ENCODE measurements at regions not wholly inside any gene's neighbourhood (a gene's known extent, or its start where the extent isn't known, plus 50 kb on each side); places are given as distances from the start of the nearest gene placed in this dataset.

DNA sequence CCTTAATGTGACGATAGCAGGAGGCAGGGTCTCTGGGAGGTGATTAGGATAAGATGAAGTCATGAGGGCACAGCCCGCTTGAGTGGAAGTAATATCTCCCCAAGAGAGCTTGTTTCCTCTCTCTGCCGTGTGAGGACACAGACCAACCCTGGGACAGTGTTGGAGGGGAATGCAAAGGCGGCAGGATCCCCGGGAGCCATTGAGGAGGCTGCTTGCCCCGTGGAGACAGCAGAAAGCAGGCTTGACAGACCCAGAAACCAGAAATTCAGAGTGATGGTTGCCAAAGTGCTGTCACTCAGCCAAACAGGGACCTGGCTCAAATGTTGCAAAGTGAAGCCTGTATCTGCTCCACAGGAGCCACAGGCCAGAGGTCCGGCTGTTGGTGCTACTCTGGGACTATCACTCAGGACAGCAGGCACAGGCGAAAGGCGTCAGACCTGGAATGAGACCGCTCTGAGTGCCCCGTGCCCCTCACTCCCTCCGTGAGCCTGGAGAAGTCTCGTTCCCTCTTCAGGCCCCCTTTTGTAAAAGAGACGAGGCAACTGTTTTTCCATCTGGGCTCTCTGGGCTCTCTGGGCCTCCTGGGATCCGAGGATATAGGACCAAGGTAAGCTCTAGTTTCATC is 96.6 kb upstream of the VANGL1 start:
- H3K36me3 Mint-ChIP-seq (ENCODE audit: low read depth), result no peaks in the 10 kb centered on the region
- CTCF ChIA-PET, result no interaction called here
- POLR2A ChIA-PET, result no interaction called here
- TF ChIP-seq, protein P1, sequence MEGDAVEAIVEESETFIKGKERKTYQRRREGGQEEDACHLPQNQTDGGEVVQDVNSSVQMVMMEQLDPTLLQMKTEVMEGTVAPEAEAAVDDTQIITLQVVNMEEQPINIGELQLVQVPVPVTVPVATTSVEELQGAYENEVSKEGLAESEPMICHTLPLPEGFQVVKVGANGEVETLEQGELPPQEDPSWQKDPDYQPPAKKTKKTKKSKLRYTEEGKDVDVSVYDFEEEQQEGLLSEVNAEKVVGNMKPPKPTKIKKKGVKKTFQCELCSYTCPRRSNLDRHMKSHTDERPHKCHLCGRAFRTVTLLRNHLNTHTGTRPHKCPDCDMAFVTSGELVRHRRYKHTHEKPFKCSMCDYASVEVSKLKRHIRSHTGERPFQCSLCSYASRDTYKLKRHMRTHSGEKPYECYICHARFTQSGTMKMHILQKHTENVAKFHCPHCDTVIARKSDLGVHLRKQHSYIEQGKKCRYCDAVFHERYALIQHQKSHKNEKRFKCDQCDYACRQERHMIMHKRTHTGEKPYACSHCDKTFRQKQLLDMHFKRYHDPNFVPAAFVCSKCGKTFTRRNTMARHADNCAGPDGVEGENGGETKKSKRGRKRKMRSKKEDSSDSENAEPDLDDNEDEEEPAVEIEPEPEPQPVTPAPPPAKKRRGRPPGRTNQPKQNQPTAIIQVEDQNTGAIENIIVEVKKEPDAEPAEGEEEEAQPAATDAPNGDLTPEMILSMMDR (IDR thresholded peaks at IDR 0.05), result no peak
- ATAC-seq (ENCODE audit: low read depth), result no peak
- H3K4me1 Mint-ChIP-seq, result no peaks in the 10 kb centered on the region
- no peaks in the 10 kb centered on the region for H3K9me3 Mint-ChIP-seq
- DNase-seq, result no peak
- no peak overlapping the region for H3K27ac Mint-ChIP-seq
- H3K27me3 Mint-ChIP-seq, result peaks cover 5% of the 10 kb centered on the region
- intact Hi-C loops (cut with micrococcal nuclease), result no loop called here
- no peak overlapping the region for H3K4me3 Mint-ChIP-seq

DNA sequence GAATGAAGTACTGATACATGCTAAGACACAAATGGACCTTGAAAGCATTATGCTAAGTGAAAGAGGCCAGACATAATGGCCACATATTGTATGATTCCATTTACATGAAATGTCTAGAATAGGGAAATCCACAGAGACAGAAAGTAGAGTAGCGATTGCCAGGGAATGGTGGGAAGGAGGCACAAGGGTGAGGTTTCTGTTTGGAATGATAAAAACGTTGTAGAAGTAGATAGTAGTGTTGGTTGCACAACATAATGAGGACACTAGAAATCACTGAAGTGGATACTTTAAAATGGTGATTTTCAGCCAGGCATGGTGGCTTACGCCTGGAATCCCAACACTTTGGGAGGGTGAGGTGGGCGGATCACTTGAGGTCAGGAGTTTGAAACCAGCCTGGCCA is 97.6 kb upstream of the VANGL1 start:
- Mint-ChIP-seq H3K4me3 (no peak overlapping the region), H3K9me3 (no peaks in the 10 kb centered on the region), H3K4me1 (no peaks in the 10 kb centered on the region), H3K36me3 (ENCODE audit: low read depth) (no peaks in the 10 kb centered on the region), H3K27ac (no peak overlapping the region), H3K27me3 (peaks cover 5% of the 10 kb centered on the region)
- intact Hi-C loops (cut with micrococcal nuclease), result no loop called here
- ATAC-seq (ENCODE audit: low read depth) (no peak), DNase-seq (no peak)
- ChIA-PET CTCF (no interaction called here), POLR2A (no interaction called here)
- TF ChIP-seq, protein P1 (IDR thresholded peaks at IDR 0.05), result no peak

DNA sequence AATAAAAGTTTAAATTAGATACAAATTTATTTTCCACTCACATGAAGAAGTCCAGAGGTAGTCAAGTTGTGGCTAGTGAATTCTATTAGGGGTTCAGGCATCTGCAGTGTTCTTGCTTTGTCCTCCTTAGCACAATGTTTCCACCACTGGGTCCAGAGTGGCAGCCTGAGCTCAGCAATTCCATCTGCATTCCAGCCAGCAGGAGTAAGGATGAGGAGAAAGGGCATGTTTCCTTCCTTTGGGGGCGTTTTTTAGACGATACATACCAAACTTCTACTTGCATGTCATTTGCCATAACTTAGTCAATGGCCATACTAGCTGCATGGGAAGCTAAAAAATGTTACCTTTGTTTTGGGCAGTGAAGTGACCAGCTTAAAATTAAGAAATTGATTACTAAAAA is 98.5 kb upstream of the VANGL1 start:
- intact Hi-C loops (cut with micrococcal nuclease), result no loop called here
- H3K27ac Mint-ChIP-seq, result no peak overlapping the region
- DNase-seq (no peak), ATAC-seq (ENCODE audit: low read depth) (no peak)
- no peaks in the 10 kb centered on the region for H3K36me3 Mint-ChIP-seq (ENCODE audit: low read depth)
- H3K4me1 Mint-ChIP-seq, result no peaks in the 10 kb centered on the region
- H3K27me3 Mint-ChIP-seq, result peaks cover 5% of the 10 kb centered on the region
- ChIA-PET CTCF (interaction anchor here (0.7 kb wide), 1 partner anchor 12 kb away, joined by 3 read pairs; no protein-coding TSS in a partner anchor), POLR2A (no interaction called here)
- H3K4me3 Mint-ChIP-seq, result no peak overlapping the region
- TF ChIP-seq, protein P1 (IDR thresholded peaks at IDR 0.05), result no peak
- no peaks in the 10 kb centered on the region for H3K9me3 Mint-ChIP-seq

DNA sequence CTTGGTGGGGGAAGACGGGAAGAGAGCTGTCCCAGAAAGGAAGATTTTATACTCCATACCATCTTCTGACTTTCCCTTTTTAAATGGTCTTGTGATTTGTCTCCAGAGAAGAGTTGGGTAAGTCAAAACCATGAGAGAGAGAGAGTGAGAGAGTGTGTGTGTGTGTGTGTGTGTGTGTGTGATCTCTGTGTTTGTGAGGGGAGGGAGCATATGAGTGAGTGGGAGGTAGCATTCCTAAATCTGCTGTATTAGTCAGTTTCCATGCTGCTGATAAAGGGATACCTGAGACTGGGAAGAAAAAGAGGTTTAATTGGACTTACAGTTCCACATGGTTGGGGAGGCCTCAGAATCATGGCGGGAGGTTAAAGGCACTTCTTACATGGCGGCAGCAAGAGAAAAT is 102.0 kb upstream of the VANGL1 start:
- intact Hi-C loops (cut with micrococcal nuclease), result no loop called here
- Mint-ChIP-seq H3K4me1 (no peaks in the 10 kb centered on the region), H3K27ac (no peak overlapping the region), H3K27me3 (peaks cover 5% of the 10 kb centered on the region), H3K4me3 (no peak overlapping the region), H3K9me3 (peaks cover 1% of the 10 kb centered on the region), H3K36me3 (ENCODE audit: low read depth) (no peaks in the 10 kb centered on the region)
- no peak for DNase-seq
- CTCF ChIA-PET, result no interaction called here
- no peak for ATAC-seq (ENCODE audit: low read depth)
- POLR2A ChIA-PET, result no interaction called here
- TF ChIP-seq, protein P1 (IDR thresholded peaks at IDR 0.05), result no peak

DNA sequence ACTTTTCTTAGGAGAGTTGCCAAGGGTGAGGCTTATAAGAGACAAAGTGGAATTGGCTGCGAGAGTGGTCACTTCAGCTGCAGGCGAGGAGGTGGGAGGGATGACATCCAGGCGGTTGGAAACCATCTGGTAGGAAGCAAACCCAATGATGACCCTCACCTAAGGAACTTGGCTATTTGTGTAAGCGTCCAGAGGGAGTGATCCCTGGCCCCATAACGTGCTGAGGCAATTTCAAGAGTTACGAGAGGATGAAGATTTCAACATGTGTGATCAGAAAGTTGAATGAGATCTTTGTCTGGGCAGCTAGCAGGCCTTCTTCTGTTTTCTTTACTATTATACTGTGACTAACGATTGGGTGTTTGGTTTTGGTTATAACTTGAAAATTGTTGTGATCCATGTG is 102.7 kb upstream of the VANGL1 start:
- intact Hi-C loops (cut with micrococcal nuclease), result no loop called here
- peaks cover 5% of the 10 kb centered on the region for H3K27me3 Mint-ChIP-seq
- DNase-seq (no peak), ATAC-seq (ENCODE audit: low read depth) (no peak)
- no peak overlapping the region for H3K4me3 Mint-ChIP-seq
- peaks cover 3% of the 10 kb centered on the region for H3K9me3 Mint-ChIP-seq
- H3K27ac Mint-ChIP-seq, result no peak overlapping the region
- TF ChIP-seq, protein P1 (IDR thresholded peaks at IDR 0.05), result no peak
- no peaks in the 10 kb centered on the region for H3K36me3 Mint-ChIP-seq (ENCODE audit: low read depth)
- no peaks in the 10 kb centered on the region for H3K4me1 Mint-ChIP-seq
- ChIA-PET POLR2A (no interaction called here), CTCF (no interaction called here)
